ENCODE measurements at regions not wholly inside any gene's neighbourhood (a gene's known extent, or its start where the extent isn't known, plus 50 kb on each side); places are given as distances from the start of the nearest gene placed in this dataset.
"Not testable (repeated sequence)": the region's sequence is repeated elsewhere in the genome, so short reads cannot be mapped to it uniquely, and the experiment has no call there.

DNA sequence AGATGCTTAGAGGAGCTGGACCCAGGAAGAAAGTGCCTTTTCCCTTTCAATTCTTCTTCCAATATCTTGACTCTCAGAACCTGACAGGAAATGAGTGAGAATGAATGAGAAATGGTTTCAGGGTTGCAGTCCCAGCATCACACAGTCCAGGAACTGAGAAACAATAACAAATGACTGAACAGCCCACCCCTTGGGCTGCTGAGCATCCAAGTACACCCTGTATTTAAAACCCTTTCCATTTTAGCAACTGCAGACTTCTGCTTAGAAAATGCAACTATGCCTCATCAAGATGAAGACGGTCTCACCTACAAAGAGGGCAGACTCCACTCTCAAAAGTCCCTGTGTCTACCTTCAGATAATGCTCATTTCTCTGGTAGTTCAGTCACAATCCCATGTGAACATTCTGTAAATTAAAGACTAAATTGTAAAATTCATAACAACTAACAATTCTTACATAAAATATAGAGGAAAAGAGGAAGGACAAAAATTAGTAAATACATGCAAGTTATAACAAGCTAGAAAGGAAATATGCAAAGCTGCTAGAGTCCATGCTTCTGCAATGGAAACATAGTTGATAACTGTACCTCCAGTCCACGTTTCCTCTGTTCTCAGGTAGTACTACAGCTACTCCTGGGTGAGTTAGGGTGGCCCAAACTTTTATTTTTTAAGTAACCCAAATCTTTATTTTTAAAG, 316.5 kb downstream of the ICE1 start:
- H3K9me3 Mint-ChIP-seq, result peaks cover 6% of the 10 kb centered on the region
- H3K27me3 Mint-ChIP-seq, result no peaks in the 10 kb centered on the region
- intact Hi-C loops (cut with micrococcal nuclease), result loop anchor here (1.0 kb wide), 1 partner anchor 12 kb away; no protein-coding TSS in a partner anchor
- H3K36me3 Mint-ChIP-seq (ENCODE audit: low read depth), result no peaks in the 10 kb centered on the region
- ATAC-seq (ENCODE audit: low read depth) (peak; percentile 80), DNase-seq (no peak)
- H3K4me3 Mint-ChIP-seq, result peak overlapping the region; percentile 25
- H3K4me1 Mint-ChIP-seq, result peaks cover 49% of the 10 kb centered on the region
- TF ChIP-seq, protein P1, sequence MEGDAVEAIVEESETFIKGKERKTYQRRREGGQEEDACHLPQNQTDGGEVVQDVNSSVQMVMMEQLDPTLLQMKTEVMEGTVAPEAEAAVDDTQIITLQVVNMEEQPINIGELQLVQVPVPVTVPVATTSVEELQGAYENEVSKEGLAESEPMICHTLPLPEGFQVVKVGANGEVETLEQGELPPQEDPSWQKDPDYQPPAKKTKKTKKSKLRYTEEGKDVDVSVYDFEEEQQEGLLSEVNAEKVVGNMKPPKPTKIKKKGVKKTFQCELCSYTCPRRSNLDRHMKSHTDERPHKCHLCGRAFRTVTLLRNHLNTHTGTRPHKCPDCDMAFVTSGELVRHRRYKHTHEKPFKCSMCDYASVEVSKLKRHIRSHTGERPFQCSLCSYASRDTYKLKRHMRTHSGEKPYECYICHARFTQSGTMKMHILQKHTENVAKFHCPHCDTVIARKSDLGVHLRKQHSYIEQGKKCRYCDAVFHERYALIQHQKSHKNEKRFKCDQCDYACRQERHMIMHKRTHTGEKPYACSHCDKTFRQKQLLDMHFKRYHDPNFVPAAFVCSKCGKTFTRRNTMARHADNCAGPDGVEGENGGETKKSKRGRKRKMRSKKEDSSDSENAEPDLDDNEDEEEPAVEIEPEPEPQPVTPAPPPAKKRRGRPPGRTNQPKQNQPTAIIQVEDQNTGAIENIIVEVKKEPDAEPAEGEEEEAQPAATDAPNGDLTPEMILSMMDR (IDR thresholded peaks at IDR 0.05), result no peak
- ChIA-PET CTCF (no interaction called here), POLR2A (no interaction called here)
- peak overlapping the region; percentile 66 for H3K27ac Mint-ChIP-seq

DNA sequence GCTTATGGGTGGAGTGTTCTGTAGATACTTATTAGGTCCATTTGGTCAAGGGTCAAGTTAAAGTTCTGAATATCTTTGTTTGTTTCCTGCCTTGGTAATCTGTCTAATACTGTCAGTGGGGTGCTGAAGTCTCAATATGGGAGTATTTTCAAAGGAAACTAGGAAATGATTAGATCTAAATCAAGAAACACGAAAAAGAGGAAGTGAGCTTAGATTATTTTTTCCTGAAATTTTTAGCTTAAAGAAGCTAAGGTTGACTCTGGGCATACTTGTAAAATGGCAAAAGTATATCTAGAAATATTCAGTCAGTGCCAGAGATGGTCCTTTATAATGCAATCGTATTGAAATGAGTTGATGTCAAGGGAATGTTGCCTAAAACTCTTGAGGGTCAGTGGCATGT, 313.5 kb downstream of the ICE1 start:
- no peaks in the 10 kb centered on the region for H3K27me3 Mint-ChIP-seq
- no peak overlapping the region for H3K4me3 Mint-ChIP-seq
- TF ChIP-seq, protein P1 (IDR thresholded peaks at IDR 0.05), result no peak
- intact Hi-C loops (cut with micrococcal nuclease), result no loop called here
- H3K27ac Mint-ChIP-seq, result no peak overlapping the region
- H3K9me3 Mint-ChIP-seq, result no peaks in the 10 kb centered on the region
- H3K36me3 Mint-ChIP-seq (ENCODE audit: low read depth), result no peaks in the 10 kb centered on the region
- DNase-seq, result no peak
- CTCF ChIA-PET, result no interaction called here
- H3K4me1 Mint-ChIP-seq, result peaks cover 43% of the 10 kb centered on the region
- ATAC-seq (ENCODE audit: low read depth), result no peak
- POLR2A ChIA-PET, result no interaction called here

DNA sequence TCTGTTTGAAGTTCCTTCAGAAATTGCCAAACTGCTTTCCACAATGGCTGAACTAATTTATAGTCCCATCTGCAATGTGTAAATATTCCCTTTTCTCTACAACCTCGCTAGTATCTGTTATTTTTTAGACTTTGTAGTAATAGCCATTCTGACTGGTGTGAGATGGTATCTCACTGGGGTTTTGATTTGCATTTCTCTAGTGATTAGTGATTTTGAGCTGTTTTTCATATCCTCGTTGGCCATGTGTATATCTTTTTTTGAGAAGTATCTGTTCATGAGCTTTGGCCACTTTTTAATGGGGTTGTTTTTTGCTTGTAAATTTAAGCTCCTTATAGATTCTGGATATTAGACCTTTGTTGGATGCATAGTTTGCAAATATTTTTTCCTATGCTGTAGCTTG, 310.6 kb downstream of the ICE1 start:
- CTCF ChIA-PET; H3K9me3 Mint-ChIP-seq; intact Hi-C loops (cut with micrococcal nuclease); DNase-seq; POLR2A ChIA-PET; H3K4me3 Mint-ChIP-seq; H3K36me3 Mint-ChIP-seq (ENCODE audit: low read depth); H3K27ac Mint-ChIP-seq; H3K27me3 Mint-ChIP-seq; ATAC-seq (ENCODE audit: low read depth): not testable (repeated sequence)
- H3K4me1 Mint-ChIP-seq, result peaks cover 20% of the 10 kb centered on the region

DNA sequence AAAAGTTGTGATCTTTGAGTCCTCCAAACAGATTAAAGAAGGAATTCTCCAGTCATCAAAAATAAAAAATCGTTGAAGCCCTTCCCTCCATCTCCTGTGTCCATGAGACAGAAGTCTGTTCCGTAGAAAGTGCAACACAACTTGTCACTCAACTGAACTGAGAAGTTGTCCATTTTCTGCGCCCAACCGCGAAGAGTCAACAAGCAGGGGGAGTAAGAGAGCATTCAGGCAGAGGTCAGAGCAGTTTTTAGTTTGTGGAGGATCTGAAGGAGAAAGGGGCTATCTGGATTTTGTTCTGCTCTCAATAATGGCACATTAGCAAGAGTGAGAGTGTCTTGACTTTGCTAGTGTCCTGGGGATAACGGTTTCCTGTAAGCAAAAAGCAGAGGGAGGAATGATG, 303.9 kb downstream of the ICE1 start:
- TF ChIP-seq, protein P1 (IDR thresholded peaks at IDR 0.05), result no peak
- H3K4me1 Mint-ChIP-seq, result peaks cover 2% of the 10 kb centered on the region
- H3K4me3 Mint-ChIP-seq, result no peak overlapping the region
- ATAC-seq (ENCODE audit: low read depth) (no peak), DNase-seq (no peak)
- no peaks in the 10 kb centered on the region for H3K36me3 Mint-ChIP-seq (ENCODE audit: low read depth)
- H3K9me3 Mint-ChIP-seq, result no peaks in the 10 kb centered on the region
- H3K27me3 Mint-ChIP-seq, result no peaks in the 10 kb centered on the region
- POLR2A ChIA-PET, result no interaction called here
- no peak overlapping the region for H3K27ac Mint-ChIP-seq
- intact Hi-C loops (cut with micrococcal nuclease), result no loop called here
- CTCF ChIA-PET, result no interaction called here

DNA sequence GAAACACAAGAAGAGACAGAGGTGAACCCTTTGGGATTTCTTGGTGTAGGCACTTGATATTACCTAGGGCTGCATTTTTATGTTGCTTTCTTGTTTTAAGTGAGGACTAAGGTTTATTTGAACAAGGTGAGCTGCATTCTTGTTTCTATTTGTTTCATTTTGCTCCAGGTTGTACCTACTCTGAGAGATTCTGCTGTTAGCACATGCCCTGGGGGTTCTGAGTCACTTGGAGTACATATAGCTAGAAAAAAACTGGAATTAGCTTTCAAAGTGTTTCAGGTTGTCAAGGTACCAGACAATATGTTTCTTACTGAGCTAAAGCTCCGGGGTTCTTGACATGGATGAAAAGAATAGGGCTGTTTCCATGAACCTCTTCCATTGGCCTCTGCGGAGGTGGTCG, 299.4 kb downstream of the ICE1 start:
- H3K4me3 Mint-ChIP-seq, result no peak overlapping the region
- POLR2A ChIA-PET, result no interaction called here
- DNase-seq (no peak), ATAC-seq (ENCODE audit: low read depth) (no peak)
- H3K9me3 Mint-ChIP-seq, result no peaks in the 10 kb centered on the region
- CTCF ChIA-PET, result no interaction called here
- peaks cover 2% of the 10 kb centered on the region for H3K4me1 Mint-ChIP-seq
- TF ChIP-seq, protein P1 (IDR thresholded peaks at IDR 0.05), result no peak
- no peaks in the 10 kb centered on the region for H3K27me3 Mint-ChIP-seq
- H3K27ac Mint-ChIP-seq, result no peak overlapping the region
- intact Hi-C loops (cut with micrococcal nuclease), result no loop called here
- no peaks in the 10 kb centered on the region for H3K36me3 Mint-ChIP-seq (ENCODE audit: low read depth)

DNA sequence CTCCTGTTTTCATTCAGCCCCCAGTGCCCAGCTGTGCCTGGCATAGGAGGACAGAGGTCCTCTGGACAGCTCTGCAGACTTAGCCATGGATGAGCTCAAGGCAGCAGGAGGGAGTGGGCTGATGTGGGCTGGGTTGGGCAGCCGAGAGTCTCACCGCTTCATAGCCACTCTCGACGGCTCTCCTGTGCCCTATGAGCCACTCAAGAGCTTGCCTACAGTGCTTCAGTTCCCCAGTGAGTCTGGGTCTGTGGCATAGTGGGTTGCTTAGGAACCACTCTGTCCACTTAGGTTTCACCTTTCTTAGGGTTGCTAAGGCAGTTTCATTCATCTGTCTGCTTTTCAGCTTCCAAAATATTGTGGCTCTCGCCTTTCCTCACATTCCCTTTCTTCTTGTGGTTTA, 296.8 kb downstream of the ICE1 start:
- ATAC-seq (ENCODE audit: low read depth) (no peak), DNase-seq (no peak)
- POLR2A ChIA-PET, result no interaction called here
- Mint-ChIP-seq H3K36me3 (ENCODE audit: low read depth) (no peaks in the 10 kb centered on the region), H3K27ac (no peak overlapping the region), H3K4me1 (peaks cover 2% of the 10 kb centered on the region), H3K9me3 (no peaks in the 10 kb centered on the region), H3K27me3 (no peaks in the 10 kb centered on the region), H3K4me3 (no peak overlapping the region)
- TF ChIP-seq, protein P1 (IDR thresholded peaks at IDR 0.05), result no peak
- intact Hi-C loops (cut with micrococcal nuclease), result no loop called here
- CTCF ChIA-PET, result no interaction called here
